ENCODE measurements at regions not wholly inside any gene's neighbourhood (a gene's known extent, or its start where the extent isn't known, plus 50 kb on each side); places are given as distances from the start of the nearest gene placed in this dataset.

DNA sequence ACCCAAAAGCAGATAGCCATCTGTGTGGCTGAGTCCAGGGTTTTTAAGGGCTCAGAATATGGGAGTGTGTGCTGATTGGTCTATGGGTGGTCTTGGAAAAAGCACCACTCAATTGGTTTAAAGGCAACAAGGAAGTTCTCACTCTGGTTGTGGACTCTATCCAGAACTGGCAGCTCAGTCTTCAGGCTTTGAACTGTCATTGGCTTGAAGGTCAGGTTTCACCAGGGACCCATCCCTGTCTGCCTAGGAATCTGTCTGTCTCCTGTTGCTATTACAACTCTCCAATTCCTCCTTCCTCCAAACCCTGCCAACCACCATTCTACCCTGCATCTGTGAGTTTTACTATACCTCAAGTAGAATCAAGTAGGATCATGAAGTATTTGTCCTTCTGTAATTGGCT lies 341.7 kb upstream of the ADGRL2 start:
- H3K4me3 ChIP-seq, result no peak overlapping the region
- no peak overlapping the region for H3K9ac ChIP-seq (ENCODE audit: insufficient read length)
- DNase-seq (ENCODE audit: low read depth, low spot score), result no peak
- H3K36me3 ChIP-seq (ENCODE audit: insufficient read depth, low read length), result no peaks in the 10 kb centered on the region
- H3K9me3 ChIP-seq (ENCODE audit: low read depth, low read length), result no peaks in the 10 kb centered on the region
- no peak for TF ChIP-seq FOXP2 (optimal IDR thresholded peaks at IDR 0.05; ENCODE audit: control extremely low read depth, extremely low read length, insufficient read depth)
- H3K27ac ChIP-seq, result no peak overlapping the region

DNA sequence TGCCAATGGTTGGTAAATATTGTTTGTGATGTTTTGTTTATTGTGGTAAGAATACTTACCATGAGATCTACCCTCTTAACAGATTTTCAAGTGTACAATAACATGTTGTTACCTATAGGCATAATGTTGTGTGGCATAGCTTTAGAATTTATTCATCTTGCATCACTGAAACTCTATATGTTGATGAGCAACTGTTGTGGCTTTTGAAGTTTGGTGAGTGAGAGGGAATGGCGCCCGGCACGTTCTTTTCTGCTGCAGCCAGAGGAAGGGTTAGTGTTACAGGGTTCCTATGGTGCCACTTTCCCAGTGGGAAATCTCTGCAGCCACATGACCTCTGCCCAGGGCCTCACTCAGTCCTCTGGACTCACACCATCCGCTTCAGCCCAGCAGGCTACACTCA lies 342.5 kb upstream of the ADGRL2 start:
- Histone ChIP-seq H3K27ac (no peak overlapping the region), H3K9ac (ENCODE audit: insufficient read length) (no peak overlapping the region), H3K9me3 (ENCODE audit: low read depth, low read length) (no peaks in the 10 kb centered on the region), H3K4me3 (no peak overlapping the region), H3K36me3 (ENCODE audit: insufficient read depth, low read length) (no peaks in the 10 kb centered on the region)
- no peak for DNase-seq (ENCODE audit: low read depth, low spot score)
- no peak for TF ChIP-seq POLR2AphosphoS5 (IDR thresholded peaks at IDR 0.05; ENCODE audit: borderline replicate concordance, low read depth, low read length)
- no peak for TF ChIP-seq FOXP2 (optimal IDR thresholded peaks at IDR 0.05; ENCODE audit: control extremely low read depth, extremely low read length, insufficient read depth)
- TF ChIP-seq EZH2 (IDR thresholded peaks at IDR 0.05), result no peak

DNA sequence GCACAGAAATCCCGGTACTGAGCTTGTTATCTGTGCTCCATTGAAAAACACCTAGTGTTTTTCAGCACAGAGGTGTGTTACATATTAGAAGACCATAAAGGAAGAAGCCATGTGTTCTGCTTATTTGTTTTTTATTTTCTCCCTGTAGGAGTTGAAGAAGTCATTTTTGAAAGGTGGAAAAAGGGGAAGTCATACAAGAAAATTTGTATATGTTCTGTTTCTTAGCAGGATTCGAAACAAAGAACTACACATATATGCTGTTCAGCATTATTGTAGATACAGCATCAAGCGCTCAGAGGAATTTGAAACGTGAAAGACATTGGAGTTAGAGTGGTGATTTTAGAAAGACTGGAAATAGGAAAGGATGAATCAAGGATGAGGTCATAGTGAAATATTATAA lies 345.3 kb upstream of the ADGRL2 start:
- TF ChIP-seq EZH2 (IDR thresholded peaks at IDR 0.05) (no peak), POLR2AphosphoS5 (IDR thresholded peaks at IDR 0.05; ENCODE audit: borderline replicate concordance, low read depth, low read length) (no peak), FOXP2 (optimal IDR thresholded peaks at IDR 0.05; ENCODE audit: control extremely low read depth, extremely low read length, insufficient read depth) (no peak)
- Histone ChIP-seq H3K36me3 (ENCODE audit: insufficient read depth, low read length) (no peaks in the 10 kb centered on the region), H3K27ac (no peak overlapping the region), H3K9ac (ENCODE audit: insufficient read length) (no peak overlapping the region), H3K4me3 (no peak overlapping the region), H3K9me3 (ENCODE audit: low read depth, low read length) (no peaks in the 10 kb centered on the region)
- DNase-seq (ENCODE audit: low read depth, low spot score), result no peak

DNA sequence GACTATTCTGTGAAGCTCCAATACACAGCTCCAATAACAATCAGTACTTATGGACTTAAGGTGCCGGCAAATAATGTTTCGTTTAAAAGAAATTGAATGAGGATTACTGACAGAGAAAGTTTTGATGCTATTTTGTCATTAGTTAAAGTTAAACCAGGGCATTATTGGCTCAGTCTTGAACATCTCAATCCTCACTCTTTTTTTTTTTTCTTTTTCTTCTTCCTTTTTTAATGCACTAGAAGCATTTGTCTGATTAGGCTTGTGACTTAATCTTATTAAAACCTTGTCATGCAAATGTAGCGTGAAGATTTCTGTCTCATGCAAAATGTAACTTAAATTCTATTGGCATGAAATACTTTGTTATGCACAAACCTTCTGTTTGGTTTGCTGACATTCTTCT lies 346.8 kb upstream of the ADGRL2 start:
- H3K4me3 ChIP-seq, result no peak overlapping the region
- no peak overlapping the region for H3K27ac ChIP-seq
- no peaks in the 10 kb centered on the region for H3K9me3 ChIP-seq (ENCODE audit: low read depth, low read length)
- TF ChIP-seq FOXP2 (optimal IDR thresholded peaks at IDR 0.05; ENCODE audit: control extremely low read depth, extremely low read length, insufficient read depth), result no peak
- no peak overlapping the region for H3K9ac ChIP-seq (ENCODE audit: insufficient read length)
- DNase-seq (ENCODE audit: low read depth, low spot score), result no peak
- no peaks in the 10 kb centered on the region for H3K36me3 ChIP-seq (ENCODE audit: insufficient read depth, low read length)

DNA sequence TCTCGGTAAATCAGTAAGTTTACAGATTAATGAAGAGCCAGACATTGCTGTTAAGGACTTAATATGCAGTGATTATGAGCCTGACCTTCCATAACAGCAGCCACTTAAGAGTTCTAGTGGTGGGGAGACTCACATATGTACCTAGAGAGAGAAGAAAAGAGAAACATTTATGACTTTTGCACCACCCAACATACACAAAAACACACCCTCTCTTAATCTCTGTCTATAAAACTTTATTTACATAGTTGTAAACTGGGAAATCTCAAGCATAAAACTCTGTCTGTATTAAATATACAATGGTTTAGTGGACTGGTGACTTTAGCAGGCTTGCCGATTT lies 347.4 kb upstream of the ADGRL2 start:
- H3K27ac ChIP-seq, result no peak overlapping the region
- H3K4me3 ChIP-seq, result no peak overlapping the region
- no peaks in the 10 kb centered on the region for H3K9me3 ChIP-seq (ENCODE audit: low read depth, low read length)
- no peaks in the 10 kb centered on the region for H3K36me3 ChIP-seq (ENCODE audit: insufficient read depth, low read length)
- H3K9ac ChIP-seq (ENCODE audit: insufficient read length), result no peak overlapping the region
- no peak for DNase-seq (ENCODE audit: low read depth, low spot score)
- TF ChIP-seq FOXP2 (optimal IDR thresholded peaks at IDR 0.05; ENCODE audit: control extremely low read depth, extremely low read length, insufficient read depth) (no peak), POLR2AphosphoS5 (IDR thresholded peaks at IDR 0.05; ENCODE audit: borderline replicate concordance, low read depth, low read length) (no peak), EZH2 (IDR thresholded peaks at IDR 0.05) (no peak)

DNA sequence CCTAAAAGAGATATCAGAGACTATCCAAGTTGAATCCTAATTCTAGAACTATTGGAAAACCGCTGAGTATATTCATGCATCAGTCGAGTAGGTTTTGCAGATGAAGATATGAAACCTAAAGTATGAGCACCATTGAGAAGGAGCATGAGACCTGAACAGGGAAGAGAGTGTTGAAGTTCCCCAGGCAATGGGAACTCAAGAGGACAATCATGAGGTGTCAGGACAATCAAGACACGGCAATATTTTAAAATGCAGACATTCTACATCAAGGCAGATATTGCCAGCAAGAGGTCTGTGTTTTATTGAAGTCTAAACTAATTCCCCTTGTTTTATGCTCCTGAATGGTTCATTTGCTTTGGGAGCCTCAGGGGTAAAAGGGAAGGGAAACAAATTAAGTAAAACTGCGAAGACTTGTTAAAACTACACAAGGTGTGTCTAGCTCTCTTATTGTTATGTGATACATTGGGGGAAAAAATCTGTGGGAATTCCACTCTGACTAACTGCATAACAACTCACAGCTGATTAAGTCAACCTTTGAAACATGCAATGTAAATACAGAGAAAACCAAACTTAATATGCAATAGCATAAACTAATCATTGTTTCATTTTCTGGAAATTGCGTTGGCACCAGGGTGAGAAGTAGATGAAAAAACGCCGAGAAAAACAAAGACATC lies 347.9 kb upstream of the ADGRL2 start:
- H3K36me3 ChIP-seq (ENCODE audit: insufficient read depth, low read length), result no peaks in the 10 kb centered on the region
- H3K4me3 ChIP-seq, result no peak overlapping the region
- no peak for TF ChIP-seq FOXP2 (optimal IDR thresholded peaks at IDR 0.05; ENCODE audit: control extremely low read depth, extremely low read length, insufficient read depth)
- TF ChIP-seq EZH2 (IDR thresholded peaks at IDR 0.05), result no peak
- TF ChIP-seq POLR2AphosphoS5 (IDR thresholded peaks at IDR 0.05; ENCODE audit: borderline replicate concordance, low read depth, low read length), result no peak
- DNase-seq (ENCODE audit: low read depth, low spot score), result no peak
- no peaks in the 10 kb centered on the region for H3K9me3 ChIP-seq (ENCODE audit: low read depth, low read length)
- no peak overlapping the region for H3K27ac ChIP-seq
- no peak overlapping the region for H3K9ac ChIP-seq (ENCODE audit: insufficient read length)

DNA sequence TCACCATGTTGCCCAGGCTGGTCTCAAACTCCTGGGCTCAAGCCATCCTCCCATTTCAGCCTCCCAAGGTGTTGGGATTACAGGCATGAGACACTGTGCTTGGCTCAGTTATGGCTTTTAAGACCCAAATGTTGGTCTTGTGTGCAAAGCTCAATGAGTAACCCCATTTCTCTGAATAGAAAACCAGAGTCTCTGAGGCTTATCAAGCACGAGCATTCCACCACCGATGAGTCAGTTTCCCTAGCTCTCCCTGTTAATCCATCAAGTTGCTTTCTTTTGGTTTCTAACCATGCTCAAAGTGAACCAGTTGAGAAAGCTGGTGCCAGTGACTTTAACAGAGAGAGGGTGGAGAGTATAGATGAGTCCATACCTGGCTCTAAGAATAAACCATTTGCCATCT lies 350.9 kb upstream of the ADGRL2 start:
- no peaks in the 10 kb centered on the region for H3K36me3 ChIP-seq (ENCODE audit: insufficient read depth, low read length)
- TF ChIP-seq FOXP2 (optimal IDR thresholded peaks at IDR 0.05; ENCODE audit: control extremely low read depth, extremely low read length, insufficient read depth) (no peak), EZH2 (IDR thresholded peaks at IDR 0.05) (no peak), POLR2AphosphoS5 (IDR thresholded peaks at IDR 0.05; ENCODE audit: borderline replicate concordance, low read depth, low read length) (no peak)
- H3K9ac ChIP-seq (ENCODE audit: insufficient read length), result no peak overlapping the region
- no peak overlapping the region for H3K4me3 ChIP-seq
- no peak for DNase-seq (ENCODE audit: low read depth, low spot score)
- no peaks in the 10 kb centered on the region for H3K9me3 ChIP-seq (ENCODE audit: low read depth, low read length)
- no peak overlapping the region for H3K27ac ChIP-seq

DNA sequence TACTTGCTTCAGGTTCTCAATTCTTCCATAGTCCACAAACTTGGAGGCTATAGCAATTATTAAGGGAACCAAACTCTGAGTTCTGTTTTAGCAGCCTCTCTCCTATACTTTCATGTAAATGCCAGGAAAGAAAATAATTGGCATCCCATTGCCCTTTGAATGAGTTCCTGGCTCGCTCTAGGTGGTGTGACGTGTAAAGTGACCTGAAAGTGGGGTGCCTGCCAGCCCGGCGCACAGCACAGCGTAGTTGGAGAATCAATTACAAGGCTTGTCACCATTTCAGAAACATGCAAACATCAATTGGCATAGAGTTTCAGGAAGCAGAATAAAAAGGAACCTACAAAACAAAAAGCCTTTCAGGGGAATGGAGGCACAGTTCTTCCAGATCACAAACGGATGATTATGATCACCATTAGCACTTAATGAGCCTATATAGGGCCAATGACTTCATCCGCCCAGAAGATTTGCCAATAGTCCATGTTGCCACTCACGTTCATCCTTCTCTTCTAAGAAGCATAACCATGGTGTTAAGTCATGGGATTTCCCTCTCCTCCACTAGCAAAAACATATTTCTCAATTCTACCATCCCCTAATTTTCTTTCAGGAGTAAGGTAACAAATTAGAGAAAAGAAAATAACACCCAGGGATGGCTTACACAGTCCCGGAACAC lies 354.6 kb upstream of the ADGRL2 start:
- no peaks in the 10 kb centered on the region for H3K9me3 ChIP-seq (ENCODE audit: low read depth, low read length)
- H3K27ac ChIP-seq, result no peak overlapping the region
- no peak overlapping the region for H3K9ac ChIP-seq (ENCODE audit: insufficient read length)
- no peaks in the 10 kb centered on the region for H3K36me3 ChIP-seq (ENCODE audit: insufficient read depth, low read length)
- no peak overlapping the region for H3K4me3 ChIP-seq
- TF ChIP-seq EZH2 (IDR thresholded peaks at IDR 0.05) (no peak), FOXP2 (optimal IDR thresholded peaks at IDR 0.05; ENCODE audit: control extremely low read depth, extremely low read length, insufficient read depth) (no peak), POLR2AphosphoS5 (IDR thresholded peaks at IDR 0.05; ENCODE audit: borderline replicate concordance, low read depth, low read length) (no peak)
- DNase-seq (ENCODE audit: low read depth, low spot score), result no peak

DNA sequence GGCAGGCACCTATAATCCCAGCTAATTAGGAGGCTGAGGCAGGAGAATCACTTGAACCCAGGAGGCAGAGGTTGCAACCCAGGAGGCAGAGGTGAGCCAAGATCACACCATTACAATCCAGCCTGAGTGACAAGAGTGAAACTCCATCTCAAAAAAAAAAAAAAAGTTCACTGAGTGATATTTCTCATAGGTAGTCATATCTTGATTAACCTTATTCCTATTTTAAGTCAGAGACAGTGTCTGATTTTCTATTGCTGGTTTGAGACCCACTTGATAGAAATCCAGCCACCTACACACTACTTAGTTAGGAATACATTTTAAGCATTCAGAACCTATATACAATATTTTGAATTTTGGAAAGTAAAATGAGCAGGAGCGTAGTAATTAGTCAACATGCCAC lies 357.4 kb upstream of the ADGRL2 start:
- H3K36me3 ChIP-seq (ENCODE audit: insufficient read depth, low read length), result no peaks in the 10 kb centered on the region
- no peak overlapping the region for H3K9ac ChIP-seq (ENCODE audit: insufficient read length)
- DNase-seq (ENCODE audit: low read depth, low spot score), result no peak
- H3K9me3 ChIP-seq (ENCODE audit: low read depth, low read length), result no peaks in the 10 kb centered on the region
- TF ChIP-seq EZH2 (IDR thresholded peaks at IDR 0.05) (no peak), POLR2AphosphoS5 (IDR thresholded peaks at IDR 0.05; ENCODE audit: borderline replicate concordance, low read depth, low read length) (no peak), FOXP2 (optimal IDR thresholded peaks at IDR 0.05; ENCODE audit: control extremely low read depth, extremely low read length, insufficient read depth) (no peak)
- no peak overlapping the region for H3K27ac ChIP-seq
- no peak overlapping the region for H3K4me3 ChIP-seq

All from SK-N-MC (cell line).